ENCODE measurements at regions not wholly inside any gene's neighbourhood (a gene's known extent, or its start where the extent isn't known, plus 50 kb on each side); places are given as distances from the start of the nearest gene placed in this dataset.

DNA sequence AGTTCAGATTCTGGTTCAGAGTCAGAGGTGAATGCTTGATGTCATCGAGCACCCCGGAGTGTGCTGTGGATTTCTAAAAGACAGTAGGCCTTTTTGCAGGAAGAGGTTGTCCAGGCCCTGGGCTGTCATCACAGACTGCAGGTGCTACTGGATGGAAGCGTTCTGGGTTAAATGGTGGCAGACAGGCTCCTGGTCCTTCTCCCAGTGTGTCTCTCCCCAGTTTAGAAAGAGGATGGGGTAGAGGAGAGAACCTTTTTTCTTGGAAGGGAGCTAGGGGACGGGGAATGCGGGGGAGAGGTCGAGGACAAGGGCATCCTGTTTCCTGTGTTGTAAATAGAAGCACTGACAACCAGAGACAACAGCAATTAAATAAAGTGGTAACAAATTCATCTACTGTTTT lies 102.3 kb upstream of the NUDT6 start:
- no peak for TF ChIP-seq CEBPB (IDR thresholded peaks at IDR 0.05)
- TF ChIP-seq, protein P1, sequence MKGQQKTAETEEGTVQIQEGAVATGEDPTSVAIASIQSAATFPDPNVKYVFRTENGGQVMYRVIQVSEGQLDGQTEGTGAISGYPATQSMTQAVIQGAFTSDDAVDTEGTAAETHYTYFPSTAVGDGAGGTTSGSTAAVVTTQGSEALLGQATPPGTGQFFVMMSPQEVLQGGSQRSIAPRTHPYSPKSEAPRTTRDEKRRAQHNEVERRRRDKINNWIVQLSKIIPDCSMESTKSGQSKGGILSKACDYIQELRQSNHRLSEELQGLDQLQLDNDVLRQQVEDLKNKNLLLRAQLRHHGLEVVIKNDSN (IDR thresholded peaks at IDR 0.05), result no peak
- TF ChIP-seq EGR1 (IDR thresholded peaks at IDR 0.05), result no peak
- no peak for TF ChIP-seq YY1 (IDR thresholded peaks at IDR 0.05; ENCODE audit: low read depth)
- no peak for TF ChIP-seq TEAD4 (IDR thresholded peaks at IDR 0.05)
- TF ChIP-seq FOXM1 (IDR thresholded peaks at IDR 0.05; ENCODE audit: borderline replicate concordance, low read depth), result no peak
- TF ChIP-seq, protein P2, sequence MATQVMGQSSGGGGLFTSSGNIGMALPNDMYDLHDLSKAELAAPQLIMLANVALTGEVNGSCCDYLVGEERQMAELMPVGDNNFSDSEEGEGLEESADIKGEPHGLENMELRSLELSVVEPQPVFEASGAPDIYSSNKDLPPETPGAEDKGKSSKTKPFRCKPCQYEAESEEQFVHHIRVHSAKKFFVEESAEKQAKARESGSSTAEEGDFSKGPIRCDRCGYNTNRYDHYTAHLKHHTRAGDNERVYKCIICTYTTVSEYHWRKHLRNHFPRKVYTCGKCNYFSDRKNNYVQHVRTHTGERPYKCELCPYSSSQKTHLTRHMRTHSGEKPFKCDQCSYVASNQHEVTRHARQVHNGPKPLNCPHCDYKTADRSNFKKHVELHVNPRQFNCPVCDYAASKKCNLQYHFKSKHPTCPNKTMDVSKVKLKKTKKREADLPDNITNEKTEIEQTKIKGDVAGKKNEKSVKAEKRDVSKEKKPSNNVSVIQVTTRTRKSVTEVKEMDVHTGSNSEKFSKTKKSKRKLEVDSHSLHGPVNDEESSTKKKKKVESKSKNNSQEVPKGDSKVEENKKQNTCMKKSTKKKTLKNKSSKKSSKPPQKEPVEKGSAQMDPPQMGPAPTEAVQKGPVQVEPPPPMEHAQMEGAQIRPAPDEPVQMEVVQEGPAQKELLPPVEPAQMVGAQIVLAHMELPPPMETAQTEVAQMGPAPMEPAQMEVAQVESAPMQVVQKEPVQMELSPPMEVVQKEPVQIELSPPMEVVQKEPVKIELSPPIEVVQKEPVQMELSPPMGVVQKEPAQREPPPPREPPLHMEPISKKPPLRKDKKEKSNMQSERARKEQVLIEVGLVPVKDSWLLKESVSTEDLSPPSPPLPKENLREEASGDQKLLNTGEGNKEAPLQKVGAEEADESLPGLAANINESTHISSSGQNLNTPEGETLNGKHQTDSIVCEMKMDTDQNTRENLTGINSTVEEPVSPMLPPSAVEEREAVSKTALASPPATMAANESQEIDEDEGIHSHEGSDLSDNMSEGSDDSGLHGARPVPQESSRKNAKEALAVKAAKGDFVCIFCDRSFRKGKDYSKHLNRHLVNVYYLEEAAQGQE (IDR thresholded peaks at IDR 0.05; ENCODE audit: low read depth), result no peak
- no peak for TF ChIP-seq ZBTB7A (IDR thresholded peaks at IDR 0.05; ENCODE audit: low read depth)
- TF ChIP-seq TCF12 (IDR thresholded peaks at IDR 0.05; ENCODE audit: low read depth), result no peak
- no peak for TF ChIP-seq NFIC (IDR thresholded peaks at IDR 0.05)
- no peak for TF ChIP-seq TAF1 (IDR thresholded peaks at IDR 0.05; ENCODE audit: low read depth)
- TF ChIP-seq, protein P3, sequence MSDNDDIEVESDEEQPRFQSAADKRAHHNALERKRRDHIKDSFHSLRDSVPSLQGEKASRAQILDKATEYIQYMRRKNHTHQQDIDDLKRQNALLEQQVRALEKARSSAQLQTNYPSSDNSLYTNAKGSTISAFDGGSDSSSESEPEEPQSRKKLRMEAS (IDR thresholded peaks at IDR 0.05), result no peak
- no peak for TF ChIP-seq RAD21 (IDR thresholded peaks at IDR 0.05; ENCODE audit: low read depth)
- no peak for TF ChIP-seq EP300 (IDR thresholded peaks at IDR 0.05; ENCODE audit: borderline replicate concordance)
- TF ChIP-seq CREB1 (IDR thresholded peaks at IDR 0.05; ENCODE audit: low read depth), result no peak

DNA sequence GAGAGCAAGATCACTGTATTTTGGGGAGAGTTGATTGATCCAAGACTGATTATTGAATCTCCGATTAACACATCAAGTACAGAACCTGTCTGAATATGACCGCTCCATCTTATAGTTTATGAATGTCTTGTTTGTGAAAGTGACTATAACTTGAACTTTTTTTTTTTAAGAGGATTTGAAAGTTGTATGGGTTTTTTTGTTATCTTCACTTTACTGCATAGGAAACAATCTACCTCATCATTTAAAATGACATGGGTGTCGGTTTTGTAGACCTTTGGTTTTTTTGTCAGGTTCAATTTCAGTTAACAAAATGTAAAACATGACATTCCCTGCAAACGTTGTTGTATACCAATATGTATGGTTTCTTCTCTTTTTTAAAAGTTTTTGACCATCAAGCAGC lies 103.0 kb upstream of the NUDT6 start:
- no peak for TF ChIP-seq YY1 (IDR thresholded peaks at IDR 0.05; ENCODE audit: low read depth)
- no peak for TF ChIP-seq TEAD4 (IDR thresholded peaks at IDR 0.05)
- TF ChIP-seq, protein P3 (IDR thresholded peaks at IDR 0.05), result no peak
- no peak for TF ChIP-seq NFIC (IDR thresholded peaks at IDR 0.05)
- TF ChIP-seq FOXM1 (IDR thresholded peaks at IDR 0.05; ENCODE audit: borderline replicate concordance, low read depth), result no peak
- TF ChIP-seq TAF1 (IDR thresholded peaks at IDR 0.05; ENCODE audit: low read depth), result no peak
- TF ChIP-seq, protein P1 (IDR thresholded peaks at IDR 0.05), result no peak
- no peak for TF ChIP-seq TCF12 (IDR thresholded peaks at IDR 0.05; ENCODE audit: low read depth)
- TF ChIP-seq, protein P2 (IDR thresholded peaks at IDR 0.05; ENCODE audit: low read depth), result no peak
- no peak for TF ChIP-seq CREB1 (IDR thresholded peaks at IDR 0.05; ENCODE audit: low read depth)

DNA sequence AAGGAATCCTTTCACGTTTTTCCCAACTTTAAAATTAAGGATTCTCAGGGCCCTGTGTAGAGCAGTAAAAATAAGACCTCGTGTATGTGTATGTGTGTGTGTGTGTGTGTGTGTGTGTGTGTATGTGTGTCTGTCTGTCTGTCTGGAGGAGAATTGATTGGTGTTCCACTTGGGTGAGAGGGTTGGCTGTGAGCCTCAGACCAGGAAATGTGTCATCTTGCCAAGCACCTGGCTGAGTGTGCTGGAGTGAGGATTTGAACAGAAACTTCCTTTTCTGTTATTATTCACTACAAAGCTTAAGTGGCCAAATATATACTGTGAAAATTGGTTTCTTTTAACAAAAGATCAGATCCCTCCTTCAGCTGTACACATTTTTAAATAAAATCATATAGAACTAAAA lies 103.6 kb upstream of the NUDT6 start:
- peak; percentile 62 for TF ChIP-seq NFIC (IDR thresholded peaks at IDR 0.05)
- TF ChIP-seq TCF12 (IDR thresholded peaks at IDR 0.05; ENCODE audit: low read depth), result peak; percentile 38; the same call in 1 of the 2 replicates

DNA sequence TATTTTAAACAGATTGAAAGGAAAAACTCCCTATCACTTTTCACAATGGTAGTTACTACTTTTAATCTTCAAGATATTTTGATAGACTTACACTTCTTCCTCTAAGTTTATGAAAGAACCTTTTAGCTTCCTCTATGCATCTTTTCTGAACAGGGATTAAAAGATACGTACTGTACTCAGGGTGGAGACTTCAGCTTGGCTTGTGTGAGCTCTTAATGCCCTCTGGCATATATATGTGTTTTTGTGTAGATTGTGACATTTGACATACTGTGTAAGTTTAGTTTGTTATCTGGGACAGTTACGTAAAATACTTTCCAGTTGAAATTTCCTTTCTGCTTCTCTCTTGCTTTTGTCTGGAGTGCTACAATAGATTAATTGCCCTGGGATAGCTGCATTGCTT lies 109.3 kb upstream of the NUDT6 start:
- TF ChIP-seq, protein P3 (IDR thresholded peaks at IDR 0.05), result no peak
- TF ChIP-seq FOXM1 (IDR thresholded peaks at IDR 0.05; ENCODE audit: borderline replicate concordance, low read depth) (no peak), EP300 (IDR thresholded peaks at IDR 0.05; ENCODE audit: borderline replicate concordance) (no peak), CREB1 (IDR thresholded peaks at IDR 0.05; ENCODE audit: low read depth) (no peak), YY1 (IDR thresholded peaks at IDR 0.05; ENCODE audit: low read depth) (no peak), NFIC (IDR thresholded peaks at IDR 0.05) (no peak)

DNA sequence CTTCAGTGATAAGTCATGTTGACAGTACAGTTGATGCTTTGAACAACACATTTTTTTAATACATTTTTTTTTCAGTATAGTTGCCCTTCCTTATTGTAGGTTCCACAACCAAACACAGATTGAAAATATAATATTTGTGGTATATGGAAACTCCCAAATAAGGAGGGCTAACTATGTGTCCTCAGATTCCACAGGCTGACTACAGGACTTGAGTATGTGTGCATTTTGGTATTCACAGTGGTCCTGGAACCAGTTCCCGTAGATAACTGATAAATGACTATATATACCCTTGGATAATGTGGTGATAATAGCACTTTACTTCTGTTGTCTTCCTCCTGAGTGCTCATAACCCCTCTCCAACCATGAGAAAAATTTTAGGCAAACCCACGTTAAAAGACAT lies 111.6 kb upstream of the NUDT6 start:
- no peak for TF ChIP-seq TCF12 (IDR thresholded peaks at IDR 0.05; ENCODE audit: low read depth)
- TF ChIP-seq CREB1 (IDR thresholded peaks at IDR 0.05; ENCODE audit: low read depth), result no peak
- no peak for TF ChIP-seq ZBTB7A (IDR thresholded peaks at IDR 0.05; ENCODE audit: low read depth)
- no peak for TF ChIP-seq TEAD4 (IDR thresholded peaks at IDR 0.05)
- TF ChIP-seq YY1 (IDR thresholded peaks at IDR 0.05; ENCODE audit: low read depth), result no peak
- no peak for TF ChIP-seq TAF1 (IDR thresholded peaks at IDR 0.05; ENCODE audit: low read depth)
- TF ChIP-seq RAD21 (IDR thresholded peaks at IDR 0.05; ENCODE audit: low read depth), result no peak
- no peak for TF ChIP-seq FOXM1 (IDR thresholded peaks at IDR 0.05; ENCODE audit: borderline replicate concordance, low read depth)
- TF ChIP-seq EGR1 (IDR thresholded peaks at IDR 0.05), result no peak
- TF ChIP-seq, protein P1 (IDR thresholded peaks at IDR 0.05), result no peak
- TF ChIP-seq, protein P3 (IDR thresholded peaks at IDR 0.05), result no peak
- no peak for TF ChIP-seq CEBPB (IDR thresholded peaks at IDR 0.05)
- TF ChIP-seq, protein P2 (IDR thresholded peaks at IDR 0.05; ENCODE audit: low read depth), result no peak
- no peak for TF ChIP-seq NFIC (IDR thresholded peaks at IDR 0.05)
- TF ChIP-seq EP300 (IDR thresholded peaks at IDR 0.05; ENCODE audit: borderline replicate concordance), result no peak
